Small intestine (tissue), 7 donors: ENCODE measurements at regions not wholly inside any gene's neighbourhood (a gene's known extent, or its start where the extent isn't known, plus 50 kb on each side); places are given as distances from the start of the nearest gene placed in this dataset.
"Not testable (repeated sequence)": the region's sequence is repeated elsewhere in the genome, so short reads cannot be mapped to it uniquely, and the experiment has no call there.

ENCODE experiments used
- DNase-seq, 2 donors: peaks; one replicate each; pipeline versions ENCODE4 v3.0.0 to v3.0.0-alpha.2; 2013
- FAIRE-seq: peaks from 2 replicates; lab custom pipeline; 2012; peaks lifted over from hg19 to GRCh38; lab: Jason Lieb, UNC
- H3K27ac ChIP-seq, 3 donors: one replicate each; pipeline ENCODE4 v1.5.1; 2013; ENCODE audit warnings: low read length in 2 of 3, mild to moderate bottlenecking in 2 of 3, control low read depth in 1 of 3, inconsistent platforms in 1 of 3, low read depth in 1 of 3, moderate library complexity in 1 of 3
- H3K27me3 ChIP-seq, 3 donors: one replicate each; pipeline ENCODE4 v1.6.1; 2013; ENCODE audit warnings: low read length in 3 of 3, inconsistent platforms in 1 of 3; ENCODE audit not compliant: control insufficient read depth in 3 of 3, insufficient read depth in 3 of 3
- H3K36me3 ChIP-seq, 3 donors: one replicate each; pipeline ENCODE4 v1.6.1; 2013; ENCODE audit warnings: low read length in 3 of 3, inconsistent platforms in 1 of 3, low read depth in 1 of 3, mild to moderate bottlenecking in 1 of 3, moderate library complexity in 1 of 3; ENCODE audit not compliant: control insufficient read depth in 3 of 3, insufficient read depth in 2 of 3
- H3K4me1 ChIP-seq, 3 donors: one replicate each; pipeline ENCODE4 v1.6.1; 2013; ENCODE audit warnings: low read length in 2 of 3, inconsistent platforms in 1 of 3, low read depth in 1 of 3, mild to moderate bottlenecking in 1 of 3, moderate library complexity in 1 of 3; ENCODE audit not compliant: control insufficient read depth in 3 of 3, insufficient read depth in 2 of 3
- H3K4me3 ChIP-seq, 3 donors: one replicate each; pipeline ENCODE4 v1.5.1; 2013; ENCODE audit warnings: low read length in 3 of 3, control low read depth in 1 of 3, inconsistent platforms in 1 of 3, low read depth in 1 of 3, mild to moderate bottlenecking in 1 of 3, moderate library complexity in 1 of 3
- H3K9me3 ChIP-seq, 2 donors: one replicate each; pipeline ENCODE4 v1.6.1; 2013; ENCODE audit warnings: low read depth in 1 of 2, low read length in 1 of 2; ENCODE audit not compliant: control insufficient read depth in 2 of 2, insufficient read depth in 1 of 2
- WGBS, 3 donors: extraction: QIAGEN DNeasy Blood & Tissue Kit; methylation state at CpG; one replicate each; pipeline ENCODE4 v1.1.7; 2013; 5-methylcytosine and 5-hydroxymethylcytosine counted together
- donor health status: healthy with polysubstance abuse.
- donor health status: control.
- donor health status: control.
- donor health status: Bipolar disorder and iron deficiency.
- donor health status: healthy.

DNA sequence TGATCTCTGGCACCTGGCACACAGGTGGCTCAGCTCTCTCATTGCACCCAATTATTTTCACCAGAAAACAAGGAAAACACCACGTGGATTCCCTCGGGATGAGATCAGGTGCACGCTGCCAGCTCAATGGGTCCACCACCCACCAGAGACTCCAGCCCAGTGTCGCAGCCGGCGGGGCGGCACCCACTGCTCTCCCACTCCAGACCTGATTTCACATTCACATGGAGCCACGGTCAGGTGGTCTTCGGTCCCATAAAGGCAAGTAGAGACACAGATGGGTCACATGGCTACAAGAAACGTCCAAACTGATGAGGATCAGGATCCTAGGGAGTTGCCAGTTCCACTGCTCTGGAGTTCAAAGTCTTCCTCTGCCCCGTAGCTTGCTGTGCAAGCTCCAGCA lies 217.6 kb downstream of the ANKRD30B start:
- Histone ChIP-seq H3K36me3 (no peaks in the 10 kb centered on the region), H3K4me1 (no peaks in the 10 kb centered on the region), H3K9me3 (peaks cover 0 to 30% of the 10 kb centered on the region in 2 donors), H3K4me3 (no peak overlapping the region), H3K27ac (no peak overlapping the region), H3K27me3 (no peaks in the 10 kb centered on the region)
- no peak for FAIRE-seq
- 64 to 83% (median 69%) methylated on average over 11 of the region's 11 CpGs for WGBS, 3 donors
- peak in 1 of 2 donors; percentile 26 for DNase-seq

DNA sequence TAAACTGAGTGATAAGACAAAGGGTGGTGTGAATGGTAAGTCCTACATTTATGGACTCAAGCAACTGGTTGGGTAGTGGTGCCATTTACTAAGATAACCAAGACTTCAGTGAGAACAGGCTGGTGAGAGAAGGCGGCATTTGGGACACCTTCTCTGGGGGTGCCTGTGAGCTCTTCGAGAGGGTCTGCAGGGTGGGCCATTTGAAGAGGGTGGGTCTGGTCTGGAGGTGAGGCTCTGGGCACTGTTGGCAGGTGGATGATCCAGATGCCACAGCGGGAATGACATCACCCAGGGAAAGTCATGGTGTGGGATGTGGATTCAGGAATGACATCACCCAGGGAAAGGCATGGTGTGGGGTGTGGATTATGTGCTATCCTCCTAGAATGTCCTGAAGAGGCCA lies 219.3 kb downstream of the ANKRD30B start:
- H3K9me3 ChIP-seq = peaks cover 0 to 34% of the 10 kb centered on the region in 2 donors
- not testable (repeated sequence) for H3K4me1 ChIP-seq, H3K36me3 ChIP-seq, H3K27ac ChIP-seq, H3K27me3 ChIP-seq, H3K4me3 ChIP-seq, DNase-seq, FAIRE-seq
- 84 to 93% (median 87%) methylated on average over 3 of the region's 3 CpGs for WGBS, 3 donors

DNA sequence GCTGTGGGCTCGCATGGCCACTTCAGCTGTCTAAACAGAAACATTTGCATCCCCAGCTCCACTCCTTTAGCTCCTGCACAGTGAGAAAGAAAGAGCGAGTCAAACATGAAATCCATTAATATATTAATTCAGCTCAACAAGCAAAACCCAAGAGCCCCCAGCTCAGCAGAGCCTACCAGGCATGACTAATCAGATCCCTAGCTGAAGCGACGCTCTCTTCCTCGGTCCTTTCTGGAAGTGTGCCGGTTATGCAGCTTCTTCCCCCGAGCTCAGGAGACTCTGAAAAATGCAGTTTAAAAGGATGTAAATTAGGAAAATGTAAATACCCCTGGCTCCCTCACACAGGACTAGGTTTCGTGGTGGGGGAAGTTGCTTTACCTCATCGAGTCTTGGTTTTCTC lies 221.5 kb downstream of the ANKRD30B start:
- FAIRE-seq (no peak), DNase-seq (no peak)
- no peak overlapping the region for H3K4me3 ChIP-seq
- H3K9me3 ChIP-seq = peaks cover 0 to 23% of the 10 kb centered on the region in 2 donors
- no peak overlapping the region for H3K27ac ChIP-seq
- 69 to 80% (median 72%) methylated on average over 9 of the region's 9 CpGs for WGBS, 3 donors
- H3K27me3 ChIP-seq = no peaks in the 10 kb centered on the region
- no peaks in the 10 kb centered on the region for H3K36me3 ChIP-seq
- H3K4me1 ChIP-seq = no peaks in the 10 kb centered on the region

- 73 to 78% (median 77%) methylated on average over 5 of the region's 5 CpGs for WGBS, 3 donors
These were observed 222.1 kb downstream of the ANKRD30B start for GRCh38 chr18:14970027-14970426.

DNA sequence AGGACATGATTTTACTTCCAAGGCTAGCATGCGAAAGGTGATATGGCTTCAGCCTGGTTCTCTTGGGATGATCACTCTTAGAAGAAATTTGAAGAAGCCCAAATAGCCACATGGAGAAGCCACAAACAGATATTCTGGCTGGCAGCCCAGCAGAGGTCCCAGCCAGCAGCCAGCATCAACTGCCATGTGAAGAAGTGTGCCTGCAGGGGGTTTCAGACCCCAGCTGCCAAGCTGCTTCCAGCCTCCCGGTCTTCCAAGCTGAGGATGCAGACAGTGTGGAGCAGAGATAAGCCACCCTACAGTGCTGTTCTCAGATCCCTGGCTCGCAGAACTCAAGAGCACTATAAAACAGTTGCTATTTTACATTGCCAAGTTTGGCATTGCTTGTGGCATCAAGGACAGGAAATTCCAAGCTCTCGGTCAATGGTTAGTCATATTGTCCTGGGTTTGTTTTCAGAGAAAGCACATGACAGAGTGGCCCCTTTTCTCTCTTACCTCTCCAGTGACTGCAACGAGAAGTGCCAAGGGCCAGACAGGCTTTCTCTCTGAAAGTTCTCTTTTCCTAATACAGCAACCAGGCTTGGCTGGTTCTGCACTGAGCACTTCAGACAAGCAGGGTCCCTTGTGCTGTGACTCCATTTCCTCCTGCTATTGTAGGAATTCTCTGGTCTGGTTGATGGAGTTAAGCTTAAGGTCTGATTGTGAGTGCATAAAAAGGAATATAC lies 223.7 kb downstream of the ANKRD30B start:
- 72 to 86% (median 77%) methylated on average over 5 of the region's 5 CpGs for WGBS, 3 donors
- FAIRE-seq = no peak

More at GRCh38 chr18:14970027-14970426, 222.1 kb downstream of the ANKRD30B start:
- H3K27me3 ChIP-seq = no peaks in the 10 kb centered on the region
- FAIRE-seq (no peak), DNase-seq (no peak)
- no peaks in the 10 kb centered on the region for H3K4me1 ChIP-seq
- no peak overlapping the region for H3K27ac ChIP-seq
- no peaks in the 10 kb centered on the region for H3K36me3 ChIP-seq
- peaks cover 0 to 26% of the 10 kb centered on the region in 2 donors for H3K9me3 ChIP-seq
- H3K4me3 ChIP-seq = no peak overlapping the region

GRCh38 chr18:14973421-14973820 lies 225.4 kb downstream of the ANKRD30B start:
- not testable (repeated sequence) for H3K4me3 ChIP-seq, H3K27ac ChIP-seq, H3K27me3 ChIP-seq, H3K4me1 ChIP-seq, DNase-seq, FAIRE-seq, H3K36me3 ChIP-seq
- 79 to 89% (median 83%) methylated on average over 4 of the region's 4 CpGs for WGBS, 3 donors
- H3K9me3 ChIP-seq = peaks cover 0 to 43% of the 10 kb centered on the region in 2 donors

More for the DNA sequence above, 223.7 kb downstream of the ANKRD30B start:
- no peaks in the 10 kb centered on the region for H3K36me3 ChIP-seq
- no peak overlapping the region for H3K27ac ChIP-seq
- H3K9me3 ChIP-seq = peaks cover 0 to 29% of the 10 kb centered on the region in 2 donors
- H3K4me1 ChIP-seq = no peaks in the 10 kb centered on the region
- no peaks in the 10 kb centered on the region for H3K27me3 ChIP-seq
- no peak for DNase-seq
- H3K4me3 ChIP-seq = no peak overlapping the region

DNA sequence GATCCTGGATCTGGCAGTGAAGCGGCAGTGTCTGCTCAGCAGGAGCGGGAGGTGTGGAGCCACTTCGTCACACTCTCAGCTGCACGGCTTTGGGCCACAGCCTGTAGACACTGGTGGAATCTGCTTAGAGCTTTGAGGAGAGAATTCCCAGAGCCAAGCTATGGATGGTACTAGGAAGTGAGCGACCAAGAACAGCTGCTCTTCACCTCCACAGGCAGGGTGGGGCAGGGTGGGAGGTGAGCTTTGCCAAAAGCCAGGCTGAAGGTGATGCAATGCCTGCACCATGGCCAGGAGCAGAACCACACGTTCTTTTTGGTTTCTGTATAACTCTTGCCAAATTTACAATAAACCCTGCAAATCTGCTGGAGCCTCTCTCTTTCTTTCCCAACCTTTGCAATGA lies 226.1 kb downstream of the ANKRD30B start:
- H3K27me3 ChIP-seq = no peaks in the 10 kb centered on the region
- no peaks in the 10 kb centered on the region for H3K4me1 ChIP-seq
- WGBS, 3 donors = 71 to 86% (median 74%) methylated on average over 6 of the region's 6 CpGs
- H3K4me3 ChIP-seq = no peak overlapping the region
- no peak overlapping the region for H3K27ac ChIP-seq
- FAIRE-seq = no peak
- no peak for DNase-seq
- H3K36me3 ChIP-seq = no peaks in the 10 kb centered on the region
- H3K9me3 ChIP-seq = peaks cover under 1 to 45% of the 10 kb centered on the region in 2 donors

- no peak overlapping the region for H3K27ac ChIP-seq
- H3K4me3 ChIP-seq = no peak overlapping the region
- FAIRE-seq = no peak
- WGBS, 3 donors = 55 to 68% (median 57%) methylated on average over 3 of the region's 3 CpGs
- no peaks in the 10 kb centered on the region for H3K27me3 ChIP-seq
- H3K36me3 ChIP-seq = no peaks in the 10 kb centered on the region
- no peak for DNase-seq
- no peaks in the 10 kb centered on the region for H3K4me1 ChIP-seq
- H3K9me3 ChIP-seq = peaks cover 1 to 44% of the 10 kb centered on the region in 2 donors
These were observed 226.6 kb downstream of the ANKRD30B start for GRCh38 chr18:14974576-14974975.
